Mesothelial cell of epicardium (in vitro differentiated cells): ENCODE measurements at regions not wholly inside any gene's neighbourhood (a gene's known extent, or its start where the extent isn't known, plus 50 kb on each side); places are given as distances from the start of the nearest gene placed in this dataset.

Source experiments
- DNase-seq, 2 experiments: peaks; one replicate each; pipeline ENCODE4 v3.0.0; 2021; ENCODE audit warnings: low spot score in 2 of 2; ENCODE audit not compliant: unreplicated experiment in 2 of 2
- H3K27ac Mint-ChIP-seq: 2 replicates; pipeline ENCODE4 v1.8.0; 2021; ENCODE audit warnings: mixed read lengths
- H3K27me3 Mint-ChIP-seq: 2 replicates; pipeline ENCODE4 v1.8.0; 2021; ENCODE audit warnings: low read depth, mixed read lengths
- H3K36me3 Mint-ChIP-seq: 2 replicates; pipeline ENCODE4 v1.8.0; 2021; ENCODE audit warnings: mixed read lengths
- H3K4me1 Mint-ChIP-seq: 2 replicates; pipeline ENCODE4 v1.8.0; 2021; ENCODE audit warnings: mixed read lengths
- H3K4me3 Mint-ChIP-seq: 2 replicates; pipeline ENCODE4 v1.8.0; 2021; ENCODE audit warnings: mild to moderate bottlenecking, moderate library complexity, mixed read lengths
- H3K9me3 Mint-ChIP-seq: 2 replicates; pipeline ENCODE4 v1.8.0; 2021; ENCODE audit warnings: mixed read lengths
- TF ChIP-seq, protein P1 (sequence below): fragments of 200-600 bp; sonication (generic); IDR thresholded peaks from one replicate; pipeline ENCODE4 v1.5.0; 2021; ENCODE audit warnings: antibody characterized with exemption; ENCODE audit not compliant: unreplicated experiment

DNA sequence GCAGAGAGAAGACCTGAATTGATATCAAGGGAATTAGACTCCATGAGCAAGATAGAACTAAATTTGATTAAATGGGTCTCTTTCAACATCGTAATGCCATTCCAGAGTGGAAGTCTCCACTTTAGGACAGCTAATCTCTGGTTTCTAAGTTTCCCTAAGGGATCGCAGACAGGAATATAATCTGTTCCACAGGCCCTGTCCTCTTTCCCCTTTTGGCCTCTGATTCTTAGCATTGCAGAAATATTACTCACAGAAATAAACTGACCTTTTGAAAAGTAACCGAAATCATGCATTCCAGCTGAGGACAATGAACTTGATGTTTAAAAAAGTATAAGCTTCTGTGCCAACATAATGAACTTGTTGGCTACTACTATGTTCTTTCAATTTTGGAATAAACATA lies 227.8 kb downstream of the ETS1 start:
- no peak overlapping the region for H3K4me3 Mint-ChIP-seq
- H3K36me3 Mint-ChIP-seq = no peaks in the 10 kb centered on the region
- H3K27me3 Mint-ChIP-seq = peaks cover 37% of the 10 kb centered on the region
- peaks cover 9% of the 10 kb centered on the region for H3K4me1 Mint-ChIP-seq
- no peaks in the 10 kb centered on the region for H3K9me3 Mint-ChIP-seq
- H3K27ac Mint-ChIP-seq = no peak overlapping the region
- DNase-seq = no peak
- TF ChIP-seq, protein P1, sequence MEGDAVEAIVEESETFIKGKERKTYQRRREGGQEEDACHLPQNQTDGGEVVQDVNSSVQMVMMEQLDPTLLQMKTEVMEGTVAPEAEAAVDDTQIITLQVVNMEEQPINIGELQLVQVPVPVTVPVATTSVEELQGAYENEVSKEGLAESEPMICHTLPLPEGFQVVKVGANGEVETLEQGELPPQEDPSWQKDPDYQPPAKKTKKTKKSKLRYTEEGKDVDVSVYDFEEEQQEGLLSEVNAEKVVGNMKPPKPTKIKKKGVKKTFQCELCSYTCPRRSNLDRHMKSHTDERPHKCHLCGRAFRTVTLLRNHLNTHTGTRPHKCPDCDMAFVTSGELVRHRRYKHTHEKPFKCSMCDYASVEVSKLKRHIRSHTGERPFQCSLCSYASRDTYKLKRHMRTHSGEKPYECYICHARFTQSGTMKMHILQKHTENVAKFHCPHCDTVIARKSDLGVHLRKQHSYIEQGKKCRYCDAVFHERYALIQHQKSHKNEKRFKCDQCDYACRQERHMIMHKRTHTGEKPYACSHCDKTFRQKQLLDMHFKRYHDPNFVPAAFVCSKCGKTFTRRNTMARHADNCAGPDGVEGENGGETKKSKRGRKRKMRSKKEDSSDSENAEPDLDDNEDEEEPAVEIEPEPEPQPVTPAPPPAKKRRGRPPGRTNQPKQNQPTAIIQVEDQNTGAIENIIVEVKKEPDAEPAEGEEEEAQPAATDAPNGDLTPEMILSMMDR = no peak

DNA sequence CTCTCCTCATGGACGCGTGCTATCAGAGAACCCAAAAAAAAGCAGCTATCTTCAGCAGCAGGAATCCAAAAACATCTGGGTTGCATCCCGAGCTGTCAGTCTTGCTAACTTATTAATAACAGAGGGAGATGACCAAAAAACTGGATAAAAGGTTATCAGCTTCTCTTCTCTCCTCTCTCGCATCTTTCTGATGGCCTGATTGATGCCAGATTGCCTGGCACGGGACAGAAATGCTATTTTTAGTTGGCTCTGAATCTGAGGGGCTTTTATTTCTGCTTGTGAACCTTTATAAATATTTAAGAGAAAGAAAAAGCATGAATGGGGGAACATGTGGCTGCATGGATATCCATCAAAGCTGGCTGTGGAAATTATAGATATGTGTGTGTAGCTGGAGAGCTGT lies 230.3 kb downstream of the ETS1 start:
- Mint-ChIP-seq H3K4me3 (no peak overlapping the region), H3K4me1 (peaks cover 9% of the 10 kb centered on the region), H3K27me3 (peaks cover 44% of the 10 kb centered on the region), H3K27ac (no peak overlapping the region), H3K36me3 (no peaks in the 10 kb centered on the region), H3K9me3 (no peaks in the 10 kb centered on the region)
- DNase-seq = no peak
- TF ChIP-seq, protein P1 = no peak

DNA sequence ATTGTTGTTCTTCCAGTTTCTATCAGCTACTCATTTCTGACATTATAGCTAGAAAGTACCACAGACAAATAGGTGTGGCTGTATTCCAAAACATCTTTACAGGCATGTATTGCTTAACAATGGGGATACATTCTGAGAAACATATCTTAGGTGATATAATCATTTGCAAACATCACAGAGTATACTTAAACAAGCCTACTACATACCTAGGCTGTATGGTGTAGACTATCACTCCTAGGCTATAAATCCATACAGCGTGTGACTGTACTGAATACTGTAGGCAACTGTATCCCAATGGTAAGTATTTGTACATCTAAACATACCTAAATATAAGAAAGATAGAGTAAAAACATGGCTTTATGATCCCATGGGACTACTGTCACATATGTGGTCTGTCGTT lies 231.8 kb downstream of the ETS1 start:
- Mint-ChIP-seq H3K27me3 (peaks cover 47% of the 10 kb centered on the region), H3K27ac (no peak overlapping the region), H3K36me3 (no peaks in the 10 kb centered on the region), H3K9me3 (no peaks in the 10 kb centered on the region), H3K4me3 (no peak overlapping the region), H3K4me1 (peaks cover 9% of the 10 kb centered on the region)
- TF ChIP-seq, protein P1 = no peak
- DNase-seq = no peak

DNA sequence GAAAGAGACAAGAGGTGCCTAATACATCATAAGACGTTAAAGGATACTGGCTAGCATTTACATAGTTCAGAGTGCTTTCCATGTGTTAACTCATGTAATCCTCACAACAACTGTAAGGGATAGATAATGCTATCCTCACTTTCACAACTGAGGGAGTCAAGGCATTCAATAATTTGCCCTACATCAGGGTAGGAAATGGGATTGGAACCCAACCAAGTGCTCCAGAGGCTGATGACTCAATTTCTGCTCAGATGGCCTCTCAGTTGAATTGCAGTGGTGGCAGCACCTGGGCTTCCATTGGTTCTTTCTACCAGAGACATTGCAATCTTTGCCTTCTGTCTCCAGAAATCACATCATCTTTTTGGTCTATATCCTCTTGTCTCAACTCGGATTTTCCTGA lies 232.9 kb downstream of the ETS1 start:
- no peak overlapping the region for H3K4me3 Mint-ChIP-seq
- no peak overlapping the region for H3K27ac Mint-ChIP-seq
- TF ChIP-seq, protein P1 = no peak
- peaks cover 9% of the 10 kb centered on the region for H3K4me1 Mint-ChIP-seq
- DNase-seq = no peak
- no peaks in the 10 kb centered on the region for H3K36me3 Mint-ChIP-seq
- H3K9me3 Mint-ChIP-seq = no peaks in the 10 kb centered on the region
- peaks cover 51% of the 10 kb centered on the region for H3K27me3 Mint-ChIP-seq

DNA sequence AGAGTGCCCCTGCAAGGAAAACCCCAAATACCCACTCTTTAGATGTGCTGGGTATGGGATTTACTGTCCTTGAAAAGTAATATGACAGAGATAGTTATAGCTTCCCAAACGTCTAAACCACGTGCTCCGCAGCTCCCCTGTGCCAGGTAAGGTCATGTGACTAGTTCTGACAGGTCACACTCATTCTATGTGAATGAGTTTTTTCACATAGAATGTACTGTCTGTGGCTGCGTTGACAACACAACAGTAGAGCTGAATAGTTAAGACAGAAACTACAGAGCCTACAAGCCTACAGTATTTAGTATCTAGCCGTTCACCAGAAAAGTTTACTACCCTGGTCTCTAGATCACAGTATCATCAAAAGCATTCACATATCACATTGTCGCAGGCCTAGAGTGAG lies 236.2 kb downstream of the ETS1 start:
- TF ChIP-seq, protein P1 = no peak
- Mint-ChIP-seq H3K27me3 (peaks cover 32% of the 10 kb centered on the region), H3K27ac (no peak overlapping the region), H3K4me1 (peaks cover 4% of the 10 kb centered on the region), H3K9me3 (no peaks in the 10 kb centered on the region), H3K4me3 (no peak overlapping the region), H3K36me3 (no peaks in the 10 kb centered on the region)
- DNase-seq = no peak

DNA sequence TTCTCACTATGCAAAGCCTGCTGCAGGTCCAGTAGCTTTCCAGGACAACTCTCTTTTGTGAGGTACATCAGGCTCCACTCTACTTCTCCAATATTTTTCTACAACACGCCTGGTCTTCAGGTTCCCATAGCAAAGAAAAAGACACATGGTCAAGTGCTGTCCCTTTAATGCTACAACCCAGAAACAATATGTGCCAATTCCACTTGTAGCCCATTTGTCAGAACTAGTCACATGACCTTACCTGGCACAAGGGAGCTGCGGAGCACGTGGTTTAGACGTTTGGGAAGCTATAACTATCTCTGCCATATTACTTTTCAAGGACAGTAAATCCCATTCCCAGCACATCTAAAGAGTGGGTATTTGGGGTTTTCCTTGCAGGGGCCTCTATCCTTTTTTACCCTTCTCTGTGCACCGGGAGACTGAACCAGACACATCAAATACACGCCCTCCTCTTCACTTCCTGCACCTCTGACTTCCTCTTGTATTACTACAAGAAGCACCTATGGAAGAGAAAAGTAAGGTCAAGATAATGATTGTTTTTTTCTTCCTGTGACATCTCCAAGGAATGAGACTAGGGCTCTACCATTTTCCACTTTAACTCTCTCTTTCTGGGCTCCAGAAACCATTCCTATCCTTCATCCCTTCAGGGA lies 237.6 kb downstream of the ETS1 start:
- TF ChIP-seq, protein P1 = no peak
- Mint-ChIP-seq H3K27ac (no peak overlapping the region), H3K4me3 (no peak overlapping the region), H3K4me1 (peaks cover 6% of the 10 kb centered on the region), H3K9me3 (no peaks in the 10 kb centered on the region), H3K36me3 (no peaks in the 10 kb centered on the region), H3K27me3 (peaks cover 28% of the 10 kb centered on the region)
- DNase-seq = no peak
